NCI-H146 treated with DMSO at 0.1 percent for 48 hours (cell line): ENCODE measurements at regions not wholly inside any gene's neighbourhood (a gene's known extent, or its start where the extent isn't known, plus 50 kb on each side); places are given as distances from the start of the nearest gene placed in this dataset.

Source experiments
- DNase-seq: peaks from one replicate; lab custom pipeline; 2025; ENCODE audit not compliant: unreplicated experiment; lab: John Stamatoyannopoulos, UW

DNA sequence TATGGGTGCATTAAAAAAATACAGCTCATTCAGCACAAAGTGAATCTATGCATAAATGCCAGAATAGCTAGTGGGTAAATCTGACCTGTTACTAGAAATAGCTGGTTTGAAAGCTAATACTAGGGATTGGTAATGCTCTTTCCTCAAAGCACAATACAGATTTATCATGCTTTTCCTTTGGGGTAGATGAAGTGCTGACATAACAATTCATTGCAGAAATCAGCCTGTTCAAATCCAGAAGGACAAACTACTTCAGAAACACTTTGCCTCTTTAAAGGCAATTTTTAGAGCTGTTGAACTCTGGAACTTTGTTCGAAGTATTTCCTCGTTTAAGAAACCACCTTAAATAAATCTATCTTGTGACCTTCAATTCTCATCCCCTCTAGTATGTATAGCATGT is 957.9 kb downstream of the ARAP2 start:
- DNase-seq, result no peak

GRCh38 chr4:35300996-35301774 is 943.1 kb downstream of the ARAP2 start:
- no peak for DNase-seq

DNA sequence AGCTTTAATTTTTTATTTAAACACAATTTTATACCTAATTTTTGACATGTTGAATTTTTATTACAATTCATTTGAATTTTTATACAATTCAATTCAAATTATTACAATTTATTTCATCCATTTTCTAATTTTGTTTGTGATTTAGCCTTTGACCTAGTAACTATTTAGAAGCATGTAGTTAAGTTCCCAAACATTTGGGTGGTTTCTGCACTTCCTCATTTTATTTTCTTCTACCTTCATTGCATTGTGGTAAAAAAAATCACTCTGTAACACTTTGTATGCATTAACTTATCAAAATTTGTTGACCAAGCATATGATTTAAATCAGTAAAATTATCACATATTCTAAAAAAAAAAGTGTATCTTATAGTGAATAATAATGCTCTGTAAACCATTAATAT is 928.9 kb downstream of the ARAP2 start:
- no peak for DNase-seq

DNA sequence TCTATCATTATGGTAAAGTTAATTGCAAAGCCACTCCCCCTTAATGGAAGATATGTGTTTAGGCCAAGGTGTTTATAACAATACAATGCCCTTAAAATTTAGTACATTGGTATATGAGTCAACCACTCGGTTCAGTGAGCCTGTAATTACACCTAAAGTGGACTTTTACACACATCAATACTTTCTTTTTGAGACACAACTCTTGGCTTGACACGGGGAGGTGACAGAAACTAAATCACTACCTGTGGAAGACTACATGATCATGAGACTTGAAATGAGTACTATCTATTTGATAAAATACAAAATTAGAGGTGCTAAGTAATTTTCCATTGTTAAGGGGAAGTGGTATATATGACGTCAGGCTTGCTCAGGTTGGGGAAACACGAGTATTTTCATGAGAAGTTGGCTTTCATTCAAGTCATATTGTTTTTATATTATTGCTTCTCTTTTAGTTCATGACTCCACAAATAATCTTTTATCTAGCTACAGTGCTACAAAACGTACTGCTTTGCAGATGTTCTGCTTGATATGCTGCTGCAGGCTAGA is 918.3 kb downstream of the ARAP2 start:
- DNase-seq, result no peak

DNA sequence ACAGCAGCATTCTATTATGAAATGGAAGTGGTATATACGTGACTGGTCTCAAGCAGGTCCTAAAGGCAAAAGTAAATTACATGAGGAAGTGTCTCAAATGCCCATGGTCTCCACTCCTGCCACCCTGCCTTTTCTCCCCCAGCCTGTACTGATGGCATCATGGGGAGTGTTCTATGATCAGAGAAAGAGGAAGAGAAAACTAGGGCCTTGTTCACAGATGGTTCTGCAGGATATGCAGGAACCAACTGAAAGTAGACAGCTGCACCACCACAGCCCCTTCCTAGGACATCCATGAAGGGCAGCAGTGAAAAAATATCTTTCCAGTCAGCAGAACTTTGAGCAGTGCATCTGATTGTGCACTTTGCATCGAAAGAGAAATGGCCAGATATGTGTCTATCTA is 901.5 kb downstream of the ARAP2 start:
- DNase-seq, result no peak

- DNase-seq, result no peak
Observed at GRCh38 chr4:35347276-35347675, 897.0 kb downstream of the ARAP2 start.

GRCh38 chr4:35358001-35358584 is 886.2 kb downstream of the ARAP2 start:
- no peak for DNase-seq

- no peak for DNase-seq
Observed at GRCh38 chr4:35364321-35364870, 879.9 kb downstream of the ARAP2 start.

DNA sequence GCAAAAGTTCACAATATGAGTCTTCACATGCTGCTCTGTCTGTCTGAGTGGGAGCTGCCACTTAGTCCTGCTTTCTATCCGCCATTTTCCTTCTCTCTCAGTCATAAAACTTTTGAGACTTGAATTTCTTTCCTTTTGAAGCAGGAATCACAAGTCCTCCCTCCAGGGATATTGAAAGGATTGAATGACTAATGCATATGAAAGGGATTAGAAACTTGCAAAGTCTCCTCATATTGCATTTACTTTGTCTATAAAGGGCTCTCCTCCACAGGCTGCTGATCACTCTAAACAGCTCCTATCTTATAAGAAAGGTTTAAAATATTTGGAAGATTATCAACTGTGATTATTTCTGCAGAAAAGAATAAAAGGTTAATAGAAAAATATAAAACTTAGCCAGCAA is 879.1 kb downstream of the ARAP2 start:
- DNase-seq, result no peak

- DNase-seq, result no peak
Observed at GRCh38 chr4:35399912-35400311, 844.4 kb downstream of the ARAP2 start.

DNA sequence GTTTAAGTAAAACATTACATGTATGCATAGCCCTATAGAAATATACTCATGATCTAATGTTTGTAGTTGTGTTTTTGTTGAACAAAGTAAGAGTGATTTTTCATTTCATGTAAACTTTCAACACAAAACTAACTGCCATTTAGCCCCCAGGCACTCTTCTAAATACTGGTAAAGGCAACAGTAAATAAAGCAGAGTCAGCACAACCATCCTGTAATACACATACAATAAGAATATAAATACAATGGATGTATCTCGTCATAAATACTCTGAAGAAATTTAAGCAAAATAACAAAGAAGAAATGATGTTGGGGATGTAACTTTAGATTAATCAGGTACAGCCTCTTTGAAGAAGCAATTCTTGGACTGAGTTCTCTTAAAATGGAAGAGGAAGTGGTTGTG is 821.2 kb downstream of the ARAP2 start:
- no peak for DNase-seq

DNA sequence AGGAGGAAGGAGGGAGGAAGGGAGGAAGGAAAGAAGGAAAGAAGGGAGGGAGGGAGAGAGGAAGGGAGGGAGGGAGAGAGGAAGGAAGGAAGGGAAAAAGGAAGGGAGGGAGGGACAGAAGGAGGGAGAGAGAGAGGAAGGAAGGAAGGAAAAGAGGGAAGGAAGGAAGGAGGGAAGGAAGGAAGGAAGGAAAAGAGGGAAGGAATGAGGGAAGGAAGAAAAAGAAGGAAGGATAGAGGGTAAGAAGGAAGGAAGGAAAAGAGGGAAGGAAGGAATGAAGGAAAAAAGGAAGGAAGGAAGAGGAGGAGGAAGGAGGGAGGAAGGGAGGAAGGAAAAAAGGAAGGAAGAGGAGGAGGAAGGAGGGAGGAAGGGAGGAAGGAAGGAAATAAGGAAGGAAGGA is 796.8 kb downstream of the ARAP2 start:
- no peak for DNase-seq

GRCh38 chr4:35459045-35459444 is 785.3 kb downstream of the ARAP2 start:
- DNase-seq, result no peak

DNA sequence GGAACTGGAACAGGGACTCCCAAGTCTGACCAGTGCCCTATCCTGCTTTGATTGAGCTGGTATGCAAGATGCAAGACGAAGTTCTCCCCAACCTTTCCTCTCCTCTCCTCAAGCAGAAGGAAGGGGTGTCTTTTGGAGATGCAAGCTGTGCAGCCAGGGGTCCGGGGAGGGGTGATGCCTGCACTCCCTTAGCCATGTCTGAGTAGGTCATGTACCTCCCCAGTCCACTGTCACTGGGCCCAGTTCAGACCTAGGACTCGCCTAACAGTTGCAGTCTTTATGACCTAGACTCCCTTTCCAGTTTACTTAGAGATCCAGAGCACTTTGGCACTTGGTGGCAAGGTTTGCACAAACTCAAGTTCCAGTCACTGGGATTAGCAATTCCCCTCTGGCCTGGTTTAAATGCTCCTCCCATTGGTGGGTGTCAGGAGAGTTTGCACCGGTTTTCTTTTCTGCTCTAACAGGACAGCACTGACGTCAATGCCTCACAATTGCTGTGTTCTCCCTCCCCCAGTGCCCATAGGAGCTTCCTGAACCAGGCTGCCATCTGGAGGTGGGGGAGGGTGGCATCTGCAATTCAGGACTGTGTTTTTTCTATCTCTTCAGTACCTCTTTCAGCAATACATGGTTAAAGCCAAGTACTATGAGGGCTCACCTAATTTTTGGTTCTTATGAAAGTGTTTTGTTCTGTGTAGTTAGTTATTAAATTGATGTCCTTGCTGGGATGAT is 782.2 kb downstream of the ARAP2 start:
- DNase-seq, result no peak

- DNase-seq, result no peak
Observed at GRCh38 chr4:35463251-35463952, 780.9 kb downstream of the ARAP2 start.

GRCh38 chr4:35464964-35465528 is 779.3 kb downstream of the ARAP2 start:
- no peak for DNase-seq

- no peak for DNase-seq
Observed at GRCh38 chr4:35491093-35491492, 753.2 kb downstream of the ARAP2 start.

GRCh38 chr4:35493977-35494376 is 750.3 kb downstream of the ARAP2 start:
- DNase-seq, result no peak

DNA sequence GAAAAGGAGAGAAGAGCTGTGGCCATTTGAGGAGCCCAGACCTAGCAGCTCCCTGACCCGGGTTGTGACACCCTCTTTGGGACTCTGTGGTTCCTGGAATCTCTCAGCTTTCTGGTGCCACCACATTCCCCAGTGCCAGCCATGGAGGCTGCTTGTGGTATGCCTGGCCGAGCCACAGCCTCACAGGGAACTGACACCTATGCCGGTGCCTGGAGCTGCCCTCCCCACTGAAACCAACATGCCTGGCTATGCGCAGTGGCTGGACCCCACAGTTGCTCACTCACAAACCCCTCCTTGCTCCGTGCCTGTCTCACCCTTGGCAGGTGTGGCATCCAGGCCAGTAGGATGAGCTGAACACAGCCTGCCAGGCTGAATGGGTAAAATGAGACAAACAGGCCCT is 749.4 kb downstream of the ARAP2 start:
- DNase-seq, result no peak

- peak; percentile 63 for DNase-seq
Observed at GRCh38 chr4:35500812-35501211, 743.5 kb downstream of the ARAP2 start.

- no peak for DNase-seq
Observed at GRCh38 chr4:35503435-35503834, 740.9 kb downstream of the ARAP2 start.
